Hematopoietic multipotent progenitor cell (in vitro differentiated cells): ENCODE measurements at regions not wholly inside any gene's neighbourhood (a gene's known extent, or its start where the extent isn't known, plus 50 kb on each side); places are given as distances from the start of the nearest gene placed in this dataset.
A peak's percentile ranks its signal among the peaks of the same experiment; 100 is the strongest.
"Not testable (repeated sequence)": the region's sequence is repeated elsewhere in the genome, so short reads cannot be mapped to it uniquely, and the experiment has no call there.

ENCODE experiments used
- DNase-seq, 3 donors: peaks; one replicate each; pipeline ENCODE4 v3.0.0-alpha.2; 2011 to 2015; ENCODE audit warnings: low read depth in 2 of 3, low spot score in 2 of 3

DNA sequence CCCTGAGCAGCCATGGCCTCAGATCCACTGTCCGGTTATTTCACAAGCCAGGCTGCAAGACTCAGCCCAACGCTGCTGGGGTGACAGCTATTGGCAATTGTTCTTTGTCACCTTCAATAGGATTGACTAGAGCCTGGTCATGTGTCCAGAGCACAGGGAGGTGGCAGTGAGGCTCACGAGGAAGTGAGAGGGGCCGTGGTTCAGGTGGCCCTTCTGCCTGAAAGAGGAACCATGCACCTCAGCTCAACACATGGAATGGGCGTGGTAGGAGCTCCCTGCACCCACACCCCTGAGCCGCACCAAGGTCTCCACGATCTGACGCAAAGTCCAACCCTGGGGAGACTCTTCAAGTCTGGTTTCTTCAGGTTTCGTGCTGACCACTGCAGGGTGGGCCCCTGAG lies 184.8 kb upstream of the CDH4 start:
- no peak for DNase-seq

DNA sequence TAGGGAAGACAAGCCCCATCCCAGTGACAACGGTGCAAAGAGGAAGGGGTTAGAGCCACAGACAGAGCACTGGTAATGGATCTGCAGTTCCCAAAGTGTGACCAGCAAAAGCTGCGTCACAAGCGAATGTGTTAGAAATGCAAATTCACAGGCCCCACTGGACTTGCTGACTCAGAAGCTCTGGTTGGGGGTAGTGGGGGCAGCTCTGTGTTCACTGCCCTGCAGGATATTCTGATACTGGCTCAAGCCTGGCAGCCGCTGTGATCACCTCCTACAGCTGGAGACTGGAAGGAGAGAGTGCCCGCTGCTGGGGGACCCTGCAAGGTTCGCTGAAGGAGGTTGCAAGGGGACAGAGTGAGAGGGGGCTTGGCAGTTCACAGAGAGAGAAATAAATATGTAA lies 179.7 kb upstream of the CDH4 start:
- no peak for DNase-seq

DNA sequence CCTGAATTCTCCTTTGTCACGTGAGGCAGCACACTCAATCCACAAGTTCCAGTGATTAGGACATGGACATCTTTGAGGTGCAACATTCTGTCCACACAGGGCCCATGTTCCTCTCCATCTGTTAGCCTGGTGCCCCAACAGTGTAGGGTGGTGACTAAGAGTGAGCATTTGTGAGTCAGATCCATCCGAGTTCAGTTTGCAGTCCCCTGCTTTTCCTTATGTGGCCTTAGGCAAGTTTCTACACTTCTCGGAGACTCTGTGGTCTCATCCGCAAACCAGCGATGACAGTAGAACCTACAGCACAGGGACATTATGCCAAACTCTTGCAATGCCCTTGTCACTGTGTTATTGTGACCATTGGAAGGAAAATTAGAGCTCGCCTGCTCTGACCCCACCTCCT lies 178.7 kb upstream of the CDH4 start:
- DNase-seq = no peak

DNA sequence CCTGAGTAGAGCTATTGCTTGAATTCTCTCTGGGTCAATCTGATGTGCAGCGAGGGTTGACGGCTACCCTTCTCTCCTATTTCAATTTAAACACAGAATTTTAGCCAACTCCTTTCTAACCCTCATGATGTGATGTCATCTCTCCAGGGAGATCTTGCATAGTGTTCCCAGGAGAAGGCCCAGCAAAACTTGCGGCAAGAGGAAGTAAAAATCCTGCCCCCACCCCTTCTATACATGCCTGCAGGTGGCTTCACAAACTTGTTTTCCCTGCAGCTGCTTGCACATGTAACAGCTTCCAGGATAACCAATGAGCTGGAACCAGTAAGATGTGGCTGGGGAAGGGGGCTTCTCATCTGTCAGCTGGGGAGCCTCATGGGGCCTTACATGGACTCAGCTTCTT lies 169.3 kb upstream of the CDH4 start:
- no peak for DNase-seq

DNA sequence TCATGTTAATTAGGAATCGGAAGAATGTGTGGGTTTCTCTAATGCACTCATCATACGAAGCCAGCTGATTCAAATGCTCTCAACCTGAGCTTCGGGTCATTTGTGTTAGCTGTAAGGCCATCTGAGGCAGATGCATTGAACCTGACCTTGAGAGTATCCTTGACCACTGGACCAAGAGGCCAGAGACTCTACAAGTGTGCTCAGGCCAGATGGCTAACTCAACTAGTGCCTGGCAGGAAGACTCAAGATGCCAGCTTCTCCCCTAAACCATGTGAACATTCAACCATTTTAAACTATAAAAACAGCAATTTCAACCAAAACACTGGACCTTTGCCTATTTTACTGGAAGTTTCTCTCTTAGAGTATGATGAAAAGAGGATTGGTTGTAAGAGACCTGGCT lies 168.6 kb upstream of the CDH4 start:
- no peak for DNase-seq

DNA sequence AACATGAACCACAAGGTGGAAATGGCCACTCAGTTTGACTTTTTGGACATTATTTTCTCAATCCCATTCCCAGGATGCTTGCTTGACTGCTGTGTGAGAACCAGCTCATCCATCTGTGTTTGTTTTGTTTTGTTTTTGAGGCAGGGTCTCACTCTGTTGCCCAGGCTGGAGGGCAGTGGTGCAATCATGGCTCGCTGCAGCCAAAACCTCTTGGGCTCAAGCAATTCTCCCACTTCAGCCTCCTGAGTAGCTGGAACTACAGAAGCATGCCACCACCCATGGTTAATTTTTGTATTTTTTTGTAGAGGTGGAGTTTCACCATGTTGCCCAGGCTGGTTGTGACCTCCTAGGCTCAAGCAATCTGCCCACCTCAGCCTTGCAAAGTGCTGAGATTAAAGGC lies 166.0 kb upstream of the CDH4 start:
- DNase-seq = no peak

DNA sequence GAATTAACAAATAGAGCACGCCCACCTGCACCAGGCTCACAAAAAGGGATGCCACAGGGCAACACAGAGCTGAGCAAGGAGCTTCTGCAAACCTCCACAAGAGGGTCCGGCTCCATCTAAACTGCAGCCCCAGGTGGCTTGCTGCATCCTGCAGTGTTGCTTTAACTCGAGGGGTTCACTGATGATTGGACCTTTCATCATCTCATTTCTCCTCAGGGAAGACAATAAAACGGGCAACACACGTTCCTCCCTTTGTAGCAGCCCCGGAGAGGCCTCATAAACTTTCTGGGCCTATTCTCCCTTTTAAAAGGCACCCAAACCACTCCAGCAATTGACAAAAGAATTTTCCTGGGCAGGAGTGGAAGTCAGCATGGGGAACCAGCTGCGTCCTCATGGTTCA lies 161.5 kb upstream of the CDH4 start:
- no peak for DNase-seq

DNA sequence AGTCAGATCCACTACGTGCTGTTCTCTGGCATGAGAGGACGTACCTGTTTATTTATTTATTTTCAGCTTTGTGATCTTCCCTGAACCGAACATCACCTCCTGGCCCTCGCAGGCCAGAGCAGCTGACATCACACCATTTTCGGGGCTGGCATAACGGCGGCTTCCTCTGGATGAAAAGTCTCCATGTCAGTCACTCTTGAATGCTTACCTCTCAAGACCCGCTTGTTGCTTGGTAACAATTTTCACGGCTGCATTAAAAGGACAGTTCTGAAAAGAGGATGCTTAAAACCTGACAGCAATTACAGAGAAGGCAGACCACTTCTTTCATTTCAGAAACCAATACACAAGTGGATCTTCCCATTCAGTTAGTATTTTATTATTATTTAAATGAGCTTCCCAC lies 159.8 kb upstream of the CDH4 start:
- no peak for DNase-seq

DNA sequence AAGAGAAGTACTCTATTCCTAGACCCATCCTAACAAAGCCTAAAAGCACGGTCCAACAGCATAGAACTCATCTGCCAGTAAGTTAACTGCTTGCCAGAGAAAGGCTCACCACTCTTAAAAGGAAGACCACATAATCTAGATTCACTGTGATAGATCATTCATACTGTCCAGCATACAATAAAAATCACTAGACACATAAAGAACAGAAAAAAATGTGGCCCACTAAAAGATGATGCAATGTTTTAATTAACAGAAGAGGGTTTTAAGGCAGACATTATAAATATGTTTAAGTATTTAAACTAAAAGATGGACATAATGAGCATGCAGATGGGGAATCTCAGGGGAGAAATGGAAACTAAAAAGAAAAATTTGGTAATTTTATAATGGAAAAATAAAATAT lies 157.5 kb upstream of the CDH4 start:
- no peak for DNase-seq

DNA sequence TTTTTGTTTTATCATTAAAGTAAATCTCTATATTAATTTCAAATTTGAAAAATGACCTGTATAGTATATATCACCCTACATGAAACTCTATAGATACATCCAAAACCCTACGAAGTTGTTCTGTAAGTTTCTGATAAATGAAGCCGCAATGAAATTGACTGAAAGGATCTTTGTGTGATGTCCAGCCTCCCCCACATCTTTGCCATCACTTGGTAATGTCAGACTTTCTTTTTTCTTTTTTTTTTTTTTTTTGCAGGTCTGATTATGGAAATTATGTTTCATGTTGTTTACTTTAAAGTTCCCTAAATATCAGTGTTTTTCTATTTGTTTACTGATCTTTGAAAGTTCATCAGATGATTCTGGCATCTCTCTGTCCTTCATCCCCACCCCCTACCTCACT lies 155.6 kb upstream of the CDH4 start:
- DNase-seq = no peak

DNA sequence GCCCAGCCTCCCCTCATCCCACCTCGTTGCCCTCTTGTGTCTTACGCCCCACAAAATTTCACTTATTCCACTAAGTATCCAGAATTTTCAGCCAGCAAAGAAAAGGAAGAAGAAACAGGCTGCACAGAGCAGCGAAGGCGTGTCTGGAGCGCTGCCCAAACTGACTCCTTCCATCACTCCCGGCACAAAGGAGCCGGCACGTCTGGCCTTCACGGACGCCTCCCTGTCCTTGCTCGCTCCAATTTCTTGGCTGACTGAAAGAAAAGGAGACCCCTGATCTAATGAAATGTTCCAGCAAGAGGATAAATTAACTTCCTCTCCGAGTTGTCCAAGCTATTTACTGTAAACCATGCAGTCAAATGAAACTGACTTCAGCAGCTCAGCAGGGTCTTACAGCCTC lies 152.3 kb upstream of the CDH4 start:
- no peak for DNase-seq

DNA sequence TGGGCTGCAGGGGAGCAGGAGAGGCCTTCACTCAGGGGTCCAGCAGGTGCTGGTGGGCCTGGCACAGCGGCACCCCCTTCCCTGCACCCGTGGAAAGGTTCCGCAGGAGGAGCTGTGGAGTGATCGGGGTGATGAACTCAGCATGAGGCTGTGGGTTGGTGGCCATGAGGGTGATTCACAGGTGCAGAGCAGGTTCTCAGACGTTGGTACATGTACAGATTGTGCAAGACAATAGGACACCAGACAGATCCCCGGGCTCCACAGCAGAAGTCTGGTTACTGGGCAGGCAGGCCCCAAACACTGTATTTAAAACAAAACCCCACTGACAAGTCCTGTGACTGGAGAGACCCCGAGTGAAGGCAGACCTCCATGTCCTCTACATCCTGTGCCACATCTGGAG lies 151.6 kb upstream of the CDH4 start:
- no peak for DNase-seq

DNA sequence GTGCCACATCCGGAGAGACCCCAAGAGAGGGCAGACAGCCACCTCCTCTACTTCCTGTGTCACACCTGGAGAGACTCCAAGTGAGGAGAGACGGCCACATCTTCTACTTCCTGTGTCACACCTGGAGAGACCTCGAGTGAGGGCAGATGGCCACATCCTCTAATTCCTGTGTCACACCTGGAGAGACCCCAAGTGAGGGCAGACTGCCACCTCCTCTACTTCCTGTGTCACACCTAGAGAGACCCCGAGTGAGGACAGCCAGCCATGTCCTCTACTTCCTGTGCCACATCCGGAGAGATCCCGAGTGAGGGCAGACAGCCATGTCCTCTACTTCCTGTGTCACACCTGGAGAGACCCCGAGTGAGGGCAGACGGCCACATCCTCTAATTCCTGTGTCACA lies 150.7 kb upstream of the CDH4 start:
- DNase-seq = not testable (repeated sequence)

DNA sequence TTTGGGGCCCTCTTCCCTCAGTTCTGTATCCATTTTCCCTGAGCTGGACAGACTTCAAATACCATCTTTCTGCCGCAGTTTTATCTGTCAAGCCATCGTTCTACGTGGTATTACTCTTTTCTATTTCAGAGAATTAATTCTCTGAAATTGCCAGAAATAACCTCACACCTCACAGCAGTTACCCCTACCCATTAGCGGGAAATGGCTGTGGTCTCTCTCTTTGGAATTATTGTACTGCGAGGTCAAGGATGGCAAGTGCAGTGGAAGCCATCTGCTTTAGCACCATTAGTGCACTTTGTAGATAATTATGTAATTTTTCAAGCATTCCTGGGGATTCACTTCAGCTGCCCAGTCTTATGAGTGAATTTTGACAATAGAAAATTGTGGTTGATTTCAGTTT lies 147.8 kb upstream of the CDH4 start:
- no peak for DNase-seq

DNA sequence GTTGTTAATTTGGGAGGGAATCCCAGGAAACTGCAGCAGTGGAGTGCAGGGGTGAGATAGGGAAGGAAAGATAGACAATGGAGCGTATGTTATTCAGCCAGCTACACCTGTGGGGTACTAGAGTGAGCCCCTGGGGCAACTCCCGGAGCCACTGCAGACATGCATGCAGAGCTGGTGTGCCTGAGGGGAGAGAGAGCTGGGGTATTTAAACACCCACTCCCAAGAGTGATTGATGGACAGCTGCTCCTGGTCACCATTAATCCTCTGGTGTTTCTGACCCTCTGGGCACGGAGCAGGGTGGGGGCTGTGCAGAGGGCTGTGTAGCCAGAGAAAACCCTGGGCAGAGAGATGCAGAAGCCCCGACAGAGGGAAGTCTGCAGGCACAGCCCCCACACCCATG lies 146.7 kb upstream of the CDH4 start:
- no peak for DNase-seq

DNA sequence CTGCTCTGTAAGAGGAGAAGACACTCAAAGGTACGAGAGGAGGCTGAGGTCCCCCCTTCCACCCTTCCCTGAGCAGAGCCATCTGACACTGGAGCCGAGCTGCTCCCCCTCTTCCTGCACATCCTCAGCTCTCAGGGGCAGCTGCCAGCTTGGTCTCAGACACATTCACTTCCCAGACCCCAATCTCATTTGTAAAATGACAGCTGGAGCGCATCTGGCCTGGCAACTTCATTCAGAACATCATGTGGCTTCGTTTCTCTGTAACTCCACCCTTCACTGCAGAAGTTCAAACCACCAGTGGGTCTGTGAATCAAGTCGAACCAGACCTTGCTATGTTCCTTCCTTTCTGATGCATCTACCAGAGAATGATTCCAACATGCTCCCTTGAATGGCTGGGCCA lies 145.6 kb upstream of the CDH4 start:
- no peak for DNase-seq

DNA sequence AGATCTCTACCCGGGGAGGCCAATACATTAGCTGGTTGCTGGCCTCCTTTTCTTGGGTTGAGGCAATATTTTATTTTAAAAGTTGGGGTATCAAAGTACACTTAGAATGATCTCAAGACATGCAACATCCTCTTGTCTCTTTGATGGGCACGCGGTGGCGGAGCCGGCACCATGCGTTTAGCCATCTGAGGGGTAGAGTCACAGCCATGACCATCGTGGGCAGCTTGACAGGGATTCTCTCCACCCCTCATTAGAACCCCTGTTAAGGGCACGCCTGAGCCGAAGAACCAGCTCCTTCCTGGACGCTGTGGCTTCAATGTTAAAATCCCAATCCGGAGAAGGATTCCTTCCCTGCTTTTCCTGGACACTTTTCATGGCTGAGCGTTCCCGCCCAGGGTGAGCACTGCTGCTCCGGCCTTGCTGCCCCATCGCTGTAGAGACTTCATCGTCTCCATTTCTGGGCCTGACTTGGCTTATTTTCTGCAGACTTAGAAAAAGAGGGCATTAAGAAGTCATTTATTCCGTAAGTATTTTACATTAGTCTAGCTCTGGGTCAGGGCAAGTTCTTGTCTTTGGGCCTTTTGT lies 142.7 kb upstream of the CDH4 start:
- no peak for DNase-seq

DNA sequence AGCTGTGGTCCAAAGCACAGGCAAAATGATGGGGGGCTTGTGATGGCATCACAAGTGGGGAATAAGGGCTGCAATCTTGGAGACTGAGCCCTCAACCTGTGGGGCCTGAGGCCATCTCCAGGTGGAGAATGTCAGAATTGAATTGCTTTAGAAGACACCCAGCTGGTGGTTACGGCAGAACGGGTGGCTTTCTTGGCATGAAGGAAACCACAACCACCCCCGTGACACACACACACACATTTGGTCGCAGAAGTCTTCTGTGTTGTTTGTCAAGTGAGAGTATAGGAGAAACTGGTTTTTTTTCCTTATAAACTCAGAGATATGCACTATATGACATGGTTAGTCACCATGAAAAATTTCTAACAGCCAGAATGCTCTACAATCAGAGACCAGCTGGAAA lies 139.5 kb upstream of the CDH4 start:
- peak in 1 of 3 donors; percentile 57 for DNase-seq

DNA sequence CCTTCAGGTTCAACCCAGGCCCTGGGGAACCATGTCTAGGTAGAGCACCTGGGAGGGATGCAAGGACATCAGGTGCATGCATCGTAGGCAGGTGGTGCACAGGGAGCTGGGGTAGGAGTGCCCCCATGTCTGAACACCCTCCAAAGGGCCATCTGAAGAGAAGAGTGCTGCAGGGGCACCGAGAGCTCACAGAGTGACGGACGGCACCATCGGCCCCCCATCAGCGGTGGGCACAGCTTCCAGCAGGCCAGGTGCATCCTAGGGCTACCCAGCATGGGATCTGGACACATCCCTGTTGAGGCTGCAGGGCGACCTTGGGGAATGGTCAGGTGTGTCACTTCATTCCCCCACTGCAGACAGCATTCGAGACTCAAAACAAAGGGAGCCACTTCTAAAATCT lies 138.3 kb upstream of the CDH4 start:
- DNase-seq = no peak

DNA sequence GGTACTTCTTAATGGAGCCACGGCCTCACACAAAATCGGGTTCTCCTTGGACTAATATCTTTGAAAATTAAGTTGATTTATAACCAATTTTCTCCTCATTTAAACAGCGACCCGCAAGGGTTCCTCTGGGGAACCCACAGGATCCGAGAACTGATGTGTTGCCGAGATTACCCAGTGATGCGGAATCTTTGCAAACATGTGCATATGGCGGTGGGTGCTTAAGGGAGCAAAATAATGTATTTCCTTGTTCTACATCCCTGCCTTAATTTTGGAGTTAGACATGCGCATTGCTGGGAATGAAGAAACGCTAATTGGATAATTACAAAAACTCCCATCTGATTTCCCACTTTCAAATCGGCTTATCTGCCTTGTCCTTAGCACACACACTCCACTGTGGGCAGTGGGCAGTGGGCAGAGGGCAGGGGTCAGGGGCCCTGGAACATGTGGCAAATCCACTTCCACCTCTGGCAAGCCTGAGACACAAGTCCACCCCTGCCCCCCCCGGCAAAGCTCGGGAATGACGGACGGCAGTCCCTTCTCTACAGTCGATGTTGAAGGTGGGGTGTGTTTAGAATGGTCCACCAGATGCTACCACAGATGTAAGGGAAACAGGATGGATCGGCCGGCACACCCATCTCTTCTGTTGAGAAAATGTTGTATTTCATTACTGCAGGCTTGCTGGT lies 137.4 kb upstream of the CDH4 start:
- no peak for DNase-seq

DNA sequence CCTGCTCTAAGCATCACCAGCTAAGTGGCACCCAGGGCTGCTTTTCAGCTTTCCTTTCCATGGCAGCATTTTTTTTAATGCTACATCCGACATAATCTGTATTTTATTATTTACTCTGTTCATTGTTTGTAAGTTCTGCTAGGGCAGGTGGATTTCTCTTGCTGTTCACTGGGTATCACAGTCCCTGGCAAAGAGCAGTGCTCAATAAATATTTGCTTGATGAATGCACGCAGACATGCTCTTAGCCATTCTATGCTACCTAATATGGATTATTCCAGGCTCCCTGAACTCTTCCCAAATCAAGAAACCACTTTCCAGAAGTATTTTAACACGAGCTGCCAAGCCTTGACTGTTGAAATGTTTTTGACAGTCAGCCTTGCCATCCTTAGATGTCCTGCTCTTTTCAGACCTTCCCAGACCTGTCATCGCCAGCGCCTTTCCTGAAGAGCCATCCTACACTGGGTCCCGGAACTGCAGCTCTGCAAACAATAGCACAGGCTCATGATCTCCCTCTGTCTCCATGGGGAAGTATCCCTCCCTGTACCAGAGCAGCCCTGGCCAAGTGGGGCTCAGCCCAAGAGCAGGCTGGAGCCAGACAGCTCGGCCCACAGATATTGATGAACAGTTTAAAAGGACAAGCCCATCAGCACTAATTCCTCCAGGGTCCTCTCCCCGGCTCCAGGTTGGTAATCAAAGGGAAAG lies 136.5 kb upstream of the CDH4 start:
- DNase-seq = no peak

DNA sequence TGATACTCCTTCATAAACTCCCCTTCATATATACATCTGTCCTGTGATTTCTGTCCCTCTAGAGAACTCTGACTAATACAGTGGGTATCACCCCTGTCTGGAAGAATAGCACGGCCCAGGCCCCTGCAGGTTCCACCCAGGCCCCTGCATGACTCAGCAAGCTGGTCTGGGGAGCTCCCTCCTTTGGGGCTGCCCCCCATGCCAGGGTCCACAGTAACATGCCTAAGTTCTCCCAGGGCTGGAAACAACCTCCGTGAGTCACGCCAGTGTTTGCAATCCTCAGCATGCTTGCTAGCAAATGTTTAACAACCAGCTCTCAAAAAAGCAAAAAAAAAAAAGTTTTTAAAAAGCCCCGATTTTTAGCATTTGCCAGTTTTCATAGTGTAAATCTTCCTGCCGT lies 134.3 kb upstream of the CDH4 start:
- no peak for DNase-seq
